Liver (tissue), 8 donors: ENCODE measurements at regions not wholly inside any gene's neighbourhood (a gene's known extent, or its start where the extent isn't known, plus 50 kb on each side); places are given as distances from the start of the nearest gene placed in this dataset.
A peak's percentile ranks its signal among the peaks of the same experiment; 100 is the strongest.

Source experiments
- DNase-seq: peaks from one replicate; pipeline ENCODE4 v3.0.0-alpha.2; 2017; ENCODE audit warnings: low spot score
- H3K27ac ChIP-seq, 2 donors: one replicate each; pipeline ENCODE4 v1.7.0; 2013; ENCODE audit warnings: inconsistent platforms in 2 of 2, low read length in 2 of 2, control low read depth in 1 of 2, low read depth in 1 of 2, mild to moderate bottlenecking in 1 of 2
- H3K27me3 ChIP-seq, 4 donors: one replicate each; pipeline versions ENCODE4 v1.6.1 to v1.7.0; 2013; ENCODE audit warnings: low read length in 3 of 4, inconsistent platforms in 1 of 4, mild to moderate bottlenecking in 1 of 4, moderate library complexity in 1 of 4; ENCODE audit not compliant: control insufficient read depth in 4 of 4, insufficient read depth in 4 of 4
- H3K36me3 ChIP-seq, 4 donors: one replicate each; pipeline versions ENCODE4 v1.6.1 to v1.7.0; 2013; ENCODE audit warnings: low read length in 3 of 4, mild to moderate bottlenecking in 3 of 4, low read depth in 1 of 4, moderate library complexity in 1 of 4; ENCODE audit not compliant: control insufficient read depth in 4 of 4, insufficient read depth in 3 of 4
- H3K4me1 ChIP-seq, 4 donors: one replicate each; pipeline versions ENCODE4 v1.6.1 to v1.7.0; 2013; ENCODE audit warnings: low read length in 3 of 4, mild to moderate bottlenecking in 3 of 4, moderate library complexity in 1 of 4; ENCODE audit not compliant: control insufficient read depth in 4 of 4, insufficient read depth in 4 of 4
- H3K4me3 ChIP-seq, 3 donors: one replicate each; pipeline versions ENCODE4 v1.6.1 to v1.7.0; 2013; ENCODE audit warnings: low read length in 3 of 3, control low read depth in 1 of 3, low read depth in 1 of 3, mild to moderate bottlenecking in 1 of 3
- H3K9ac ChIP-seq, 2 donors: one replicate each; pipeline ENCODE4 v1.7.0; 2013; ENCODE audit warnings: low read length in 2 of 2, mild to moderate bottlenecking in 2 of 2, moderate library complexity in 2 of 2, control low read depth in 1 of 2, low read depth in 1 of 2
- H3K9me3 ChIP-seq, 4 donors: one replicate each; pipeline versions ENCODE4 v1.6.1 to v1.7.0; 2013; ENCODE audit warnings: low read length in 3 of 4; ENCODE audit not compliant: control insufficient read depth in 4 of 4
- ATF3 ChIP-seq: IDR thresholded peaks from 2 replicates; pipeline ENCODE4 v1.6.1; 2016; ENCODE audit warnings: antibody characterized with exemption
- CTCF ChIP-seq: fragments of 150-350 bp; IDR thresholded peaks from 2 replicates; pipeline ENCODE4 v1.5.1; 2017; ENCODE audit warnings: improper control_type of control experiment, low read depth, low read length; ENCODE audit not compliant: missing input control
- EGR1 ChIP-seq, 2 donors: IDR thresholded peaks; 2 replicates each; pipeline ENCODE4 v1.6.1; 2016 to 2018; ENCODE audit warnings: antibody characterized with exemption in 2 of 2, low read depth in 2 of 2
- FOXA1 ChIP-seq: IDR thresholded peaks from 2 replicates; pipeline ENCODE4 v1.6.1; 2016; ENCODE audit warnings: antibody characterized with exemption
- FOXA2 ChIP-seq: IDR thresholded peaks from 2 replicates; pipeline ENCODE4 v1.6.1; 2016; ENCODE audit warnings: antibody characterized with exemption
- GABPA ChIP-seq, 2 donors: IDR thresholded peaks in 1 of 2; conservative IDR thresholded peaks in 1 of 2; 2 replicates each; pipeline ENCODE4 v1.6.1; 2016; ENCODE audit warnings: antibody characterized with exemption in 2 of 2, mild to moderate bottlenecking in 1 of 2, moderate library complexity in 1 of 2
- HNF4A ChIP-seq, 2 donors: conservative IDR thresholded peaks; 2 replicates each; pipeline ENCODE4 v1.6.1; 2016; ENCODE audit warnings: antibody characterized with exemption in 2 of 2, mild to moderate bottlenecking in 2 of 2
- HNF4G ChIP-seq: IDR thresholded peaks from 2 replicates; pipeline ENCODE4 v1.6.1; 2016; ENCODE audit warnings: antibody characterized with exemption
- JUND ChIP-seq, 2 donors: IDR thresholded peaks; 2 replicates each; pipeline ENCODE4 v1.6.1; 2016; ENCODE audit warnings: antibody characterized with exemption in 2 of 2
- MAX ChIP-seq: IDR thresholded peaks from 2 replicates; pipeline ENCODE4 v1.6.1; 2016; ENCODE audit warnings: antibody characterized with exemption
- NR2F2 ChIP-seq: IDR thresholded peaks from 2 replicates; pipeline ENCODE4 v1.6.1; 2016; ENCODE audit warnings: antibody characterized with exemption
- RAD21 ChIP-seq, 2 donors: IDR thresholded peaks; 2 replicates each; pipeline ENCODE4 v1.6.1; 2016; ENCODE audit warnings: antibody characterized with exemption in 2 of 2, mild to moderate bottlenecking in 2 of 2
- REST ChIP-seq: IDR thresholded peaks from 2 replicates; pipeline ENCODE4 v1.6.1; 2016; ENCODE audit warnings: antibody characterized with exemption, mild to moderate bottlenecking
- RXRA ChIP-seq, 2 donors: IDR thresholded peaks; 2 replicates each; pipeline ENCODE4 v1.6.1; 2017 to 2018; ENCODE audit warnings: antibody characterized with exemption in 2 of 2, mild to moderate bottlenecking in 1 of 2
- SP1 ChIP-seq: IDR thresholded peaks from 2 replicates; pipeline ENCODE4 v1.6.1; 2018; ENCODE audit warnings: antibody characterized with exemption, mild to moderate bottlenecking
- TAF1 ChIP-seq: conservative IDR thresholded peaks from 2 replicates; pipeline ENCODE4 v1.6.1; 2016; ENCODE audit warnings: antibody characterized with exemption, mild to moderate bottlenecking
- YY1 ChIP-seq: IDR thresholded peaks from 2 replicates; pipeline ENCODE4 v1.6.1; 2016; ENCODE audit warnings: antibody characterized with exemption, mild to moderate bottlenecking
- ZBTB33 ChIP-seq: IDR thresholded peaks from 2 replicates; pipeline ENCODE4 v1.6.1; 2016; ENCODE audit warnings: antibody characterized with exemption
- WGBS: extraction: QIAGEN DNeasy Blood & Tissue Kit; methylation state at CpG from one replicate; pipeline ENCODE4 v1.1.7; 2013; 5-methylcytosine and 5-hydroxymethylcytosine counted together
- donor health status: healthy.
- donor health status: healthy.
- donor health status: healthy.
- donor health status: healthy.
- donor health status: healthy.

GRCh38 chr13:106916329-106916976 is 348.5 kb upstream of the ARGLU1 start:
- Histone ChIP-seq H3K4me3 (no peak overlapping the region), H3K36me3 (no peaks in the 10 kb centered on the region), H3K9me3 (no peaks in the 10 kb centered on the region), H3K27me3 (no peaks in the 10 kb centered on the region), H3K27ac (peak overlapping the region in 1 of 2 donors; percentile 20), H3K4me1 (peaks cover 0 to 7% (median under 1%) of the 10 kb centered on the region in 4 donors), H3K9ac (no peak overlapping the region)
- DNase-seq = no peak
- TF ChIP-seq GABPA (IDR thresholded peaks at IDR 0.05 in 1 of 2, conservative IDR thresholded peaks at IDR 0.05 in 1 of 2) (no peak), JUND (IDR thresholded peaks at IDR 0.05) (no peak), RXRA (IDR thresholded peaks at IDR 0.05) (no peak), REST (no peak), SP1 (no peak), TAF1 (no peak), RAD21 (IDR thresholded peaks at IDR 0.05) (no peak), ATF3 (no peak), FOXA2 (no peak), EGR1 (IDR thresholded peaks at IDR 0.05; ENCODE audit: low read depth in 2 of 2) (no peak), FOXA1 (no peak), CTCF (no peak), HNF4A (conservative IDR thresholded peaks at IDR 0.05) (no peak), ZBTB33 (no peak), NR2F2 (no peak), MAX (no peak)
- 63% methylated on average over 15 of the region's 15 CpGs for WGBS

- Histone ChIP-seq H3K9me3 (no peaks in the 10 kb centered on the region), H3K9ac (no peak overlapping the region), H3K4me1 (peaks cover 0 to 7% (median under 1%) of the 10 kb centered on the region in 4 donors), H3K4me3 (no peak overlapping the region), H3K27me3 (no peaks in the 10 kb centered on the region), H3K27ac (no peak overlapping the region), H3K36me3 (no peaks in the 10 kb centered on the region)
- WGBS = 57% methylated on average over 3 of the region's 3 CpGs
- TF ChIP-seq HNF4G (no peak), MAX (no peak), TAF1 (no peak), YY1 (no peak), RAD21 (IDR thresholded peaks at IDR 0.05) (no peak), FOXA1 (no peak), SP1 (no peak), GABPA (IDR thresholded peaks at IDR 0.05 in 1 of 2, conservative IDR thresholded peaks at IDR 0.05 in 1 of 2) (no peak), NR2F2 (no peak), ZBTB33 (no peak)
- no peak for DNase-seq
Measured at GRCh38 chr13:106915146-106915545, 347.2 kb upstream of the ARGLU1 start.
